ENCODE measurements at regions not wholly inside any gene's neighbourhood (a gene's known extent, or its start where the extent isn't known, plus 50 kb on each side); places are given as distances from the start of the nearest gene placed in this dataset.

DNA sequence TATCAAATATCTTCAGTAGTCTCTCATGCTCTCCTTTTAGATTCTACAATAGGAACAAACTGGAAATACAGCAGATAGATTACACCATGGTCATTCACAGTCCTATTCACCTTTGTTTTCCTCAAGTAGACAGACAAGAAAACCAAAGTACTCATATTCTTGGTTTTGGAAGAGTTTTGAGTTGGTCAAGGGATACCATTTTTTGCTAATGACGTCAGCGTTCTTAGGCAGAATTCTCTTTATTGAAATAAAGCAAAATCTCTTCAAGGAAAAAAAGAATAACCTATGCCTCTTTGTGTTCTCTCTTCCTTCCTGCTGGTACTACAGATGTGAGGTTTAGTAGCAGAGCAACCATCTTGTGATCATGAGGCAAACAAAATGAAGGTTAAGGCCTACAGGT, 268.3 kb upstream of the PDZRN3 start:
- DNase-seq, result no peak
- in situ Hi-C loops (cut with HindIII; ENCODE audit: low pct_ligation_motif_present, low pct_unique_long_range_greater_than_20kb, low sequenced_read_pairs), result no loop called here

GRCh38 chr3:73885862-73886261, 261.1 kb upstream of the PDZRN3 start:
- no peak for DNase-seq
- in situ Hi-C loops (cut with HindIII; ENCODE audit: low pct_ligation_motif_present, low pct_unique_long_range_greater_than_20kb, low sequenced_read_pairs), result no loop called here

DNA sequence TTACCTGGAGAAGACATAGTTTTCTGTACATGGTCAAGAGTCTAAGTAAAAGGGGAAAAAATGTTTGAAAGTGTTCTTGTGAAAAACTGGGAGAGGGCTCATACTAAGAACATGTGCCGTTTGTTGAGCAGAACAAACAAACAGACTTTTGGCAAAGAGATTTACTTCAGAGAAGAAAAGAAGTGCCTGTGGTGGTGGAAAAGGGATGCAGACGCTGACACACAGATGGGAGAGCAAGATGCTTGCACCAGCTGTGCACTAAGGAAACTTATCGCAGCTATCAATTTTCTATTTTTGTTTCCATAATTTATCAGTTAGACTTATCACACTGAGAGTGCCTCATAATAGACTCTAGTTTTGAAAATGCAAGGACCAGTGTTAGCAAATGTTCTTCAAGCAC, 259.6 kb upstream of the PDZRN3 start:
- in situ Hi-C loops (cut with HindIII; ENCODE audit: low pct_ligation_motif_present, low pct_unique_long_range_greater_than_20kb, low sequenced_read_pairs), result no loop called here
- DNase-seq, result no peak

GRCh38 chr3:73883497-73883896, 258.8 kb upstream of the PDZRN3 start:
- in situ Hi-C loops (cut with HindIII; ENCODE audit: low pct_ligation_motif_present, low pct_unique_long_range_greater_than_20kb, low sequenced_read_pairs), result no loop called here
- no peak for DNase-seq

DNA sequence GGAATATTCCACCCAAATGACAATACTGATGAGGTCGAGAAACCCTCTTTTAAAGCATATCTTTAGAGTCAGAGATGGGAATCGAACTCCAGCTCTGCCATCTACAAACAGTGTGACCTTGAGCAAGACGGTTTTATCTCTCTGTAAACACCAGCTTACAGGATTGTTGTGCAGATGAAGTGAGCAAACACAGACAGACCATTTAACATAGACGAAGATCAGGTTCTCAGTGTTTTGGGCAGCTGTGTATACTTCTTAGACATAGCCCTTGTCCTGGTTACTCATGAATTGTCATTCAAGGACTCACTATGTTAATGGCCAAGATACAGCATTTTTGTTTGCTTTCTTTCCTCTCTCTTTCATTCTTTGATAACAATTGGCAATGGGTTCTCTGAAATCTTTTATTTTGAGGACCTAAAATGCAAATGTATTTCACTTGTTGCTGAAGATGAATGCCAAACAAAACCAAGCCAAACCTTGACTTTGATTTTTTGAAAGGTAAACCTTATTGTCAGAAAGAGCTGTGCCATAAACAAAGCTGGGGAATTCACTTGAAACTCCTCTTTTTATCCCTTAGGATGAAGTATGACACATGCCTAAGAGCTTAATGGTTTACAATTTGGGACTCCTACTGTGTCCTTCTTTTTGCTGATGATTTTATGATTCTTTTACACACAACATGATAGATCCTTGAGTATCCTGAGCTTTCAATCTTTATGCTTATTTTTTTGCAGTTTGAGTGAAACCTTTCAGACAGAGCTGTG, 250.0 kb upstream of the PDZRN3 start:
- in situ Hi-C loops (cut with HindIII; ENCODE audit: low pct_ligation_motif_present, low pct_unique_long_range_greater_than_20kb, low sequenced_read_pairs), result no loop called here
- DNase-seq, result no peak

GRCh38 chr3:73874161-73874560, 249.4 kb upstream of the PDZRN3 start:
- in situ Hi-C loops (cut with HindIII; ENCODE audit: low pct_ligation_motif_present, low pct_unique_long_range_greater_than_20kb, low sequenced_read_pairs), result no loop called here
- no peak for DNase-seq

DNA sequence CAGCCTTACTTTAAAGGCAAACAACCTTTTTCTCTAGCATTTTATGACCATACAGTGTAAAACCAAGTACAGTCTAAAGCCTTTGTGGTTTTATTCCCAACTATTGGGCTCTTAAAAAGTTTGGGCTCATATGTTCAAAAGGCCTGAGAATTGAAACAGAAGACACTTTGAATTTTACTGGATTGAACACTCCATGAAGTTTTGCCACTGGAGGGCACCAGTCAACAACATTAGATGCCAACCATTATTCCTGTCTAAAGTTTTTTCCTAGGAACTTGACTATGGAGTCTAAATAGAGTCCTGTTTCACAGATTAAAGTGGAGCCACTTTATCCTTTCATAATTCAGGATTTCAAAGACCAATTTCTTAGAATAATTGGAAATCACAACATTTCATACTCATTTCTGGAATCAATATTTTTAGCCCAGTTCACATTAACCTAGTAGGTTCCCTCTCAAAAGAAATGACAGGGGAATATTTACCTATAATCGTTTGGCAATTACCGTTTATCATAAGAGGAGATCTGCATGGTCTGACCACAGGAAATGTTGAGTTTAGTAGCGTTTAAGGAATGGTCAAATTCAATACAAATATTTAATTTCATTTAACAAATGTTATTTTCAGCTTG, 244.1 kb upstream of the PDZRN3 start:
- DNase-seq, result peak; percentile 35
- in situ Hi-C loops (cut with HindIII; ENCODE audit: low pct_ligation_motif_present, low pct_unique_long_range_greater_than_20kb, low sequenced_read_pairs), result no loop called here

GRCh38 chr3:73867524-73867923, 242.8 kb upstream of the PDZRN3 start:
- DNase-seq, result no peak
- in situ Hi-C loops (cut with HindIII; ENCODE audit: low pct_ligation_motif_present, low pct_unique_long_range_greater_than_20kb, low sequenced_read_pairs), result no loop called here

DNA sequence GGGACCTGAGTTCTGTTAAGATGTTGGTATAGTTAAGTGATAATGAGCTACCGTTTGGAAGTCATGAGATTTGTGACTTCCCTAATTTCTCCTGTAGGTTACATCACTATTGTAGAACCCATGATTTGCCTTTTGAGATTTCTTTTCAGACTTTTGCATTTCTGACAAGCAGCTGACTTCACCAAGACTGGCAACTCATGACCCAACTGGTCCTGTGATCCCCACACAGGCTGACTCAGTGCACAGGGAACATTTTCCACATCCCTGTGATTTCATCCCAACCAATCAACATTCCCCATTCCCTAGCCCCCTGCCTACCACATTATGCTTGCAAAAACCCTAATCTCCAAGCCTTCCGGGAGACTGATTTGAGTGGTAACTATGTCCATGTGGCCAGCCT, 242.1 kb upstream of the PDZRN3 start:
- in situ Hi-C loops (cut with HindIII; ENCODE audit: low pct_ligation_motif_present, low pct_unique_long_range_greater_than_20kb, low sequenced_read_pairs), result no loop called here
- DNase-seq, result no peak

GRCh38 chr3:73863546-73864079, 238.9 kb upstream of the PDZRN3 start:
- in situ Hi-C loops (cut with HindIII; ENCODE audit: low pct_ligation_motif_present, low pct_unique_long_range_greater_than_20kb, low sequenced_read_pairs), result no loop called here
- DNase-seq, result no peak

DNA sequence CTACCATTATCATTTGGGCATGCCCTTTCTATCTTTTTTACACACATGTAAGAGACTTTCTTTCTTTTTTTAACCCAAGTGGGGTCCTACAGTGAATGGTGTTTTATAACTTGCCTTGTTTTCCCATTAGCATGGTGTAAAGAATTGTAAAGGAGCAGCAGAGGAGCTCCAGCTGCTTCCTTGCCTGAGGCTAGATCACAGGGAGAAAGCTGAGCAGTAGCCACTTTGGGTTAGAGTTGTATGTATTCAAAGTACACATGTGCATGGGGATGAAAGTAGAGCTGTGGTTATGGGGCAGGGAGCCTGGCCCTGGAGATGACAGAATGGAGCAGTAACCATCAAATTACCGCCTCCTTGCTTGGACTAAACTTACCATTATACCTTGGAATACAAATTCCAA, 231.1 kb upstream of the PDZRN3 start:
- no peak for DNase-seq
- in situ Hi-C loops (cut with HindIII; ENCODE audit: low pct_ligation_motif_present, low pct_unique_long_range_greater_than_20kb, low sequenced_read_pairs), result no loop called here

- peak; percentile 30 for DNase-seq
- in situ Hi-C loops (cut with HindIII; ENCODE audit: low pct_ligation_motif_present, low pct_unique_long_range_greater_than_20kb, low sequenced_read_pairs), result no loop called here
Observed at GRCh38 chr3:73848173-73848906, 223.6 kb upstream of the PDZRN3 start.

DNA sequence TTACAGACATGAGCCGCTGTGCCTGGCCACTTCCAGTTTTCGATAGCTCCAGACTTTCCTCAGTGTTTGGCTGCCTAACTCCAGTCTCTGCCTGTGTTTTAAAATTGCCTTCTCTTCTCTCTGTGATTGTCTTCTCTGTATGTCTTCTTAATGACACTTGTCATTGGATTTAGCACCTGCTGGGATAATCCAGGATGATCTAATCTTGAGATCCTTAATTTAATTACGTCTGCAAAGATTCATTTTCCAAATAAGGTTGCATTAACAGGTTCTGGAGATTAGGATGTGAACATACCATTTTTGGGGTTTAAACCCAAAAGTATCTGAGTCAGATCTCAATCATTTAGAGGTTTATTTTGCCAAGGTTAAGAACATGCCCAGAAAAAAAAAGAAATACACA, 222.2 kb upstream of the PDZRN3 start:
- in situ Hi-C loops (cut with HindIII; ENCODE audit: low pct_ligation_motif_present, low pct_unique_long_range_greater_than_20kb, low sequenced_read_pairs), result no loop called here
- no peak for DNase-seq

- no peak for DNase-seq
- in situ Hi-C loops (cut with HindIII; ENCODE audit: low pct_ligation_motif_present, low pct_unique_long_range_greater_than_20kb, low sequenced_read_pairs), result no loop called here
Observed at GRCh38 chr3:73839032-73839431, 214.3 kb upstream of the PDZRN3 start.

DNA sequence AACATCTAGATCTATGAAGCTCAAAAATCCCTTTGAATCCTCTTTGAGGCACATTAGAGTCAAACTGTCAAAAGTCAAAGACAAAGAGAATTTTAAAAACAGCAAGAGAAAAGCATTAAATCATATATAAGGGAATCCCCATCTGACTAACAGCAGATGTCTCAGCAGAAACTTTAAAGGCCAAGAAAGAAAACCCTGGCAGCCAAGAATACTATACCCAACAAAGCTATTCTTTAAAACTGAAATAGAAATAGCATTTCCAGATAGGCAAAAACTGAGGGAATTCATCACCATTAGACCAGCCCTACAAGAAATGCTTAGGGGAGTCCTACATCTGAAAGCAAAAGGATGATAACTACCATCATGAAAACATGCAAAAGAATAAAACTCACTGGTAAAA, 211.2 kb upstream of the PDZRN3 start:
- in situ Hi-C loops (cut with HindIII; ENCODE audit: low pct_ligation_motif_present, low pct_unique_long_range_greater_than_20kb, low sequenced_read_pairs), result no loop called here
- no peak for DNase-seq

GRCh38 chr3:73832426-73832825, 207.7 kb upstream of the PDZRN3 start:
- in situ Hi-C loops (cut with HindIII; ENCODE audit: low pct_ligation_motif_present, low pct_unique_long_range_greater_than_20kb, low sequenced_read_pairs), result no loop called here
- DNase-seq, result no peak

DNA sequence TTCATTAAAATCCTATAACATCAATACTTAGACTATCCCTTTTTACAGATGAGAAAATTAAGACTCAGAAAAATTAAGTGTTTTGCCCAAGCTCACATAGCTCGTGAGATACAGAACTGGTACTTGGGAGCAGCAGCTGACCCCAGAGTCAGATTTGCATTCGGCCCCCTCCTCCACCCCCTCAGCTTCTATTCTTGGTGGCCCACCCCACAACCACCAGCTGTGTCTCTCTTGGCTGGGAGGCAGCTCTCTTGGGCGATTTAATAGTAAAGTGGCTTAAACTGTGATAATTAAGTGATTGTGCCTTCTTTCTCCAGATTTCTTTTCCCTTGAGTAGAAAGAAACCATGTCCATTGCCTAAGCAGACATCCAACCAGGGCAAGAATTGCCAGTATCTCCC, 203.6 kb upstream of the PDZRN3 start:
- in situ Hi-C loops (cut with HindIII; ENCODE audit: low pct_ligation_motif_present, low pct_unique_long_range_greater_than_20kb, low sequenced_read_pairs), result no loop called here
- DNase-seq, result no peak

DNA sequence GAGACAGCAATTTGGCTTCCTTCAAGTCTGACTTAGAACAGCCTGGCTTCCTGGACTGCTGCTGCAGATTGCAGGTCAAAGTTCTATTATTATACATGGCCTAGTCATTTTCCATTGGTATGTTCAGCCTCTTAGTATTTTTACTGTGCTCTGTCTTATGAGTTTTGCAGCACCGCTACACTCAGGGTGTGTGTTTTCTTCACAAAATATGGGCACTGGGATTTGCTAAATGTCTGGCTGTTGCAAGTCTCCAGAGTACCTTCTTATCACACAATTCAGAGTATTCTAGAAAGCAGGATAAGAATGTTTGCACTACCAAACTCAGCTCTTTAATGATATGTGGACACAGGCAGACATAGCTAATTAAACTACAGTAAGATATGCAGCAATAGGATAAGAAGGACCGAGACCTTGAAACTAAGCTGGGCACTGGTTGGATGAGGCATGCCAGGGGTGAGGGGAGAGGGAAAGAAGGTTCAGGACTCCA, 203.0 kb upstream of the PDZRN3 start:
- in situ Hi-C loops (cut with HindIII; ENCODE audit: low pct_ligation_motif_present, low pct_unique_long_range_greater_than_20kb, low sequenced_read_pairs), result no loop called here
- no peak for DNase-seq

- in situ Hi-C loops (cut with HindIII; ENCODE audit: low pct_ligation_motif_present, low pct_unique_long_range_greater_than_20kb, low sequenced_read_pairs), result no loop called here
- DNase-seq, result no peak
Observed at GRCh38 chr3:73827204-73827603, 202.5 kb upstream of the PDZRN3 start.
